AG08395 (cell line): ENCODE measurements at regions not wholly inside any gene's neighbourhood (a gene's known extent, or its start where the extent isn't known, plus 50 kb on each side); places are given as distances from the start of the nearest gene placed in this dataset.
"Not testable (repeated sequence)": the region's sequence is repeated elsewhere in the genome, so short reads cannot be mapped to it uniquely, and the experiment has no call there.

Experiments used
- DNase-seq: peaks from one replicate; pipeline ENCODE4 v3.0.0; 2012; ENCODE audit warnings: mixed read lengths, low spot score

GRCh38 chr9:39665020-39665419, 309.6 kb downstream of the SPATA31A1 start:
- DNase-seq = not testable (repeated sequence)

GRCh38 chr9:39674437-39675210, 319.2 kb downstream of the SPATA31A1 start:
- DNase-seq = not testable (repeated sequence)

- DNase-seq = not testable (repeated sequence)
Observed at GRCh38 chr9:39675211-39675553, 319.7 kb downstream of the SPATA31A1 start.

- not testable (repeated sequence) for DNase-seq
Observed at GRCh38 chr9:39678534-39679263, 323.2 kb downstream of the SPATA31A1 start.

GRCh38 chr9:39680694-39681401, 325.4 kb downstream of the SPATA31A1 start:
- DNase-seq = not testable (repeated sequence)

- DNase-seq = not testable (repeated sequence)
Observed at GRCh38 chr9:39728862-39729261, 373.4 kb downstream of the SPATA31A1 start.

- DNase-seq = not testable (repeated sequence)
Observed at GRCh38 chr9:39744898-39745297, 389.4 kb downstream of the SPATA31A1 start.

GRCh38 chr9:39775570-39775969, 420.1 kb downstream of the SPATA31A1 start:
- DNase-seq = not testable (repeated sequence)

- not testable (repeated sequence) for DNase-seq
Observed at GRCh38 chr9:39791356-39791755, 435.9 kb downstream of the SPATA31A1 start.

GRCh38 chr9:39797935-39798334, 442.5 kb downstream of the SPATA31A1 start:
- not testable (repeated sequence) for DNase-seq

GRCh38 chr9:39799252-39799651, 443.8 kb downstream of the SPATA31A1 start:
- DNase-seq = not testable (repeated sequence)

- DNase-seq = not testable (repeated sequence)
Observed at GRCh38 chr9:39802561-39802960, 447.1 kb downstream of the SPATA31A1 start.

GRCh38 chr9:39809401-39810226, 454.1 kb downstream of the SPATA31A1 start:
- DNase-seq = not testable (repeated sequence)

- not testable (repeated sequence) for DNase-seq
Observed at GRCh38 chr9:39810401-39810800, 454.9 kb downstream of the SPATA31A1 start.

- DNase-seq = not testable (repeated sequence)
Observed at GRCh38 chr9:39811615-39812014, 456.1 kb downstream of the SPATA31A1 start.

- DNase-seq = not testable (repeated sequence)
Observed at GRCh38 chr9:39828457-39828856, 473.0 kb downstream of the SPATA31A1 start.
